OCI-LY1 (cell line): ENCODE measurements at regions not wholly inside any gene's neighbourhood (a gene's known extent, or its start where the extent isn't known, plus 50 kb on each side); places are given as distances from the start of the nearest gene placed in this dataset.

Experiments
- CTCF ChIP-seq: fragments of 200-600 bp; sonication (generic), shearing (Covaris generic); IDR thresholded peaks from 2 replicates; pipeline ENCODE4 v1.5.1; 2017; ENCODE audit warnings: mild to moderate bottlenecking, antibody characterized with exemption, low read length, moderate library complexity, mixed read lengths
- EZH2 ChIP-seq: fragments of 200-600 bp; sonication (generic), shearing (Covaris generic); IDR thresholded peaks from 2 replicates; pipeline ENCODE4 v1.8.0; 2017; ENCODE audit warnings: borderline replicate concordance, mixed run types, mild to moderate bottlenecking, antibody characterized with exemption, low read length, moderate library complexity, mixed read lengths

GRCh38 chr20:48187851-48188250 is 402.6 kb upstream of the SULF2 start:
- TF ChIP-seq CTCF = no peak
- TF ChIP-seq EZH2 = no peak
